SK-N-MC (cell line): ENCODE measurements at regions not wholly inside any gene's neighbourhood (a gene's known extent, or its start where the extent isn't known, plus 50 kb on each side); places are given as distances from the start of the nearest gene placed in this dataset.

Experiments
- EZH2 ChIP-seq: fragments of 200-600 bp; sonication (generic); IDR thresholded peaks from one replicate; pipeline ENCODE4 v1.6.1; 2017; ENCODE audit warnings: antibody characterized with exemption
- POLR2AphosphoS5 ChIP-seq: IDR thresholded peaks from 2 replicates; pipeline ENCODE4 v1.6.1; 2012; ENCODE audit warnings: mild to moderate bottlenecking, low read depth, low read length, borderline replicate concordance

- TF ChIP-seq EZH2 (no peak), POLR2AphosphoS5 (no peak)
These were observed 623.6 kb upstream of the CDH18 start for GRCh38 chr5:20611620-20612019.
